IMR-90 (cell line): ENCODE measurements at regions not wholly inside any gene's neighbourhood (a gene's known extent, or its start where the extent isn't known, plus 50 kb on each side); places are given as distances from the start of the nearest gene placed in this dataset.
A peak's percentile ranks its signal among the peaks of the same experiment; 100 is the strongest.

Experiments
- ATAC-seq: fragments of 200-7000 bp; cut with Tn5 transposase; 2 replicates; pipeline ENCODE4 v1.9.1; 2020; ENCODE audit warnings: low read depth, mild to moderate bottlenecking, moderate library complexity
- BruUV-seq: library from RNA; stranded (reverse); fragments of 400-500 nt; replicated peaks from 2 replicates; lab custom pipeline; 2021; lab: Mats Ljungman, UMichigan
- CTCF ChIA-PET: fragments of 300-600 bp; formaldehyde crosslinking; extraction: SDS; loops from one replicate; lab custom pipeline; 2021; ENCODE audit warnings: antibody characterized with exemption; lab: Yijun Ruan, JAX
- POLR2A ChIA-PET: fragments of 300-600 bp; sonication (Branson Sonifier 250); formaldehyde crosslinking; loops from one replicate; lab custom pipeline; 2022; ENCODE audit warnings: antibody characterized with exemption; ENCODE audit not compliant: unreplicated experiment; lab: Charles Lee
- DNase-seq: peaks from one replicate; pipeline ENCODE4 v3.0.0; 2013
- H2AFZ ChIP-seq: replicated peaks from 2 replicates; pipeline ENCODE3; 2013; ENCODE audit warnings: low read length, mild to moderate bottlenecking; ENCODE audit not compliant: poor library complexity
- H2AK5ac ChIP-seq: 2 replicates; pipeline ENCODE4 v1.6.1; 2013; ENCODE audit warnings: low read depth, low read length, inconsistent platforms
- H2AK9ac ChIP-seq: replicated peaks from 2 replicates; pipeline ENCODE3; 2013; ENCODE audit warnings: mild to moderate bottlenecking, low read depth, low read length, moderate library complexity; ENCODE audit not compliant: poor library complexity
- H2BK120ac ChIP-seq: 2 replicates; pipeline ENCODE4 v1.6.1; 2013; ENCODE audit warnings: low read depth, low read length, inconsistent platforms
- H2BK15ac ChIP-seq: 3 replicates; pipeline ENCODE4 v1.6.1; 2013; ENCODE audit warnings: low read depth, low read length, inconsistent platforms
- H2BK20ac ChIP-seq: 2 replicates; pipeline ENCODE4 v1.6.1; 2013; ENCODE audit warnings: low read depth, mild to moderate bottlenecking, inconsistent platforms, low read length, moderate library complexity
- H2BK5ac ChIP-seq: 2 replicates; pipeline ENCODE4 v1.6.1; 2013; ENCODE audit warnings: mild to moderate bottlenecking, low read depth, low read length, inconsistent platforms; ENCODE audit not compliant: poor library complexity, severe bottlenecking
- H3K14ac ChIP-seq: replicated peaks from 2 replicates; pipeline ENCODE4 v1.6.1; 2013; ENCODE audit warnings: low read depth, low read length, inconsistent platforms
- H3K18ac ChIP-seq: 2 replicates; pipeline ENCODE4 v1.6.1; 2013; ENCODE audit warnings: low read depth, low read length, control low read depth
- H3K23ac ChIP-seq: 2 replicates; pipeline ENCODE4 v1.6.1; 2013; ENCODE audit warnings: low read depth, low read length, inconsistent platforms
- H3K27ac ChIP-seq: 2 replicates; pipeline ENCODE4 v1.5.1; 2013; ENCODE audit warnings: mild to moderate bottlenecking, control low read depth, low read length; ENCODE audit not compliant: insufficient read depth
- H3K27me3 ChIP-seq: 2 replicates; pipeline ENCODE4 v1.6.1; 2013; ENCODE audit warnings: low read length; ENCODE audit not compliant: control insufficient read depth, insufficient read depth
- H3K36me3 ChIP-seq: 2 replicates; pipeline ENCODE4 v1.6.1; 2013; ENCODE audit warnings: low read length, mixed read lengths; ENCODE audit not compliant: control insufficient read depth, insufficient read depth
- H3K4ac ChIP-seq: 2 replicates; pipeline ENCODE4 v1.6.1; 2013; ENCODE audit warnings: low read depth, low read length, inconsistent platforms
- H3K4me1 ChIP-seq: 2 replicates; pipeline ENCODE4 v1.6.1; 2013; ENCODE audit warnings: low read length, mixed read lengths; ENCODE audit not compliant: control insufficient read depth, insufficient read depth
- H3K4me2 ChIP-seq: 2 replicates; pipeline ENCODE4 v1.6.1; 2013; ENCODE audit warnings: low read depth, mild to moderate bottlenecking, control low read depth, low read length, moderate library complexity
- H3K4me3 ChIP-seq: 2 replicates; pipeline ENCODE4 v1.5.1; 2013; ENCODE audit warnings: low read depth, mild to moderate bottlenecking, control low read depth, low read length, moderate library complexity; ENCODE audit not compliant: insufficient read depth
- H3K56ac ChIP-seq: 2 replicates; pipeline ENCODE4 v1.6.1; 2013; ENCODE audit warnings: low read length, inconsistent platforms; ENCODE audit not compliant: insufficient read depth; ENCODE audit errors: extremely low read depth
- H3K79me1 ChIP-seq, 2 experiments: 2 replicates each; pipeline ENCODE4 v1.6.1; 2013; ENCODE audit warnings: low read length in 2 of 2, inconsistent platforms in 1 of 2, low read depth in 1 of 2
- H3K9ac ChIP-seq: 2 replicates; pipeline ENCODE4 v1.6.1; 2013; ENCODE audit warnings: low read depth, low read length, control low read depth
- H3K9me1 ChIP-seq: 2 replicates; pipeline ENCODE4 v1.6.1; 2013; ENCODE audit warnings: low read length, inconsistent platforms; ENCODE audit not compliant: insufficient read depth
- H3K9me3 ChIP-seq: 2 replicates; pipeline ENCODE4 v1.6.1; 2013; ENCODE audit warnings: low read length; ENCODE audit not compliant: control insufficient read depth, insufficient read depth
- H4K20me1 ChIP-seq: 2 replicates; pipeline ENCODE4 v1.6.1; 2013; ENCODE audit warnings: low read length, inconsistent platforms; ENCODE audit not compliant: insufficient read depth
- H4K5ac ChIP-seq: 2 replicates; pipeline ENCODE4 v1.6.1; 2013; ENCODE audit warnings: mild to moderate bottlenecking, low read depth, low read length, control low read depth
- H4K8ac ChIP-seq, 2 experiments: 2 replicates each; pipeline ENCODE4 v1.6.1; 2013; ENCODE audit warnings: low read depth in 2 of 2, low read length in 2 of 2, control low read depth in 1 of 2, inconsistent platforms in 1 of 2
- H4K91ac ChIP-seq: 2 replicates; pipeline ENCODE4 v1.6.1; 2013; ENCODE audit warnings: low read depth, low read length, inconsistent platforms; ENCODE audit not compliant: insufficient read depth
- CHD1 ChIP-seq: IDR thresholded peaks from 2 replicates; pipeline ENCODE4 v1.6.1; 2012; ENCODE audit warnings: low read depth, low read length, improper control_type of control experiment
- MAFK ChIP-seq: IDR thresholded peaks from 2 replicates; pipeline ENCODE4 v1.6.1; 2012; ENCODE audit warnings: low read depth, low read length, improper control_type of control experiment
- WGBS, 2 experiments: methylation state at CpG; one replicate each; pipeline versions ENCODE4 v1.1.5 to v1.1.7; 2013; ENCODE audit warnings: missing lambda C conversion rate in 2 of 2; ENCODE audit not compliant: insufficient read length in 1 of 2; ENCODE audit errors: extremely low coverage in 2 of 2; 5-methylcytosine and 5-hydroxymethylcytosine counted together
- dilution Hi-C: fragments of 300-500 bp; cut with HindIII; formaldehyde crosslinking; loops from one replicate; pipeline ENCODE4 v1.14.3; 2018; ENCODE audit warnings: low sequenced_read_pairs; ENCODE audit not compliant: unreplicated experiment
- in situ Hi-C: fragments of 300-500 bp; cut with MboI; formaldehyde crosslinking; loops from 3 replicates; pipeline ENCODE4 v1.14.3; 2019; ENCODE audit warnings: low sequenced_read_pairs, inconsistent platforms, mixed read lengths
- intact Hi-C: fragments of 100-400 bp; cut with micrococcal nuclease; formaldehyde crosslinking; loops from 2 replicates; pipeline ENCODE4 v1.10.0; 2022

DNA sequence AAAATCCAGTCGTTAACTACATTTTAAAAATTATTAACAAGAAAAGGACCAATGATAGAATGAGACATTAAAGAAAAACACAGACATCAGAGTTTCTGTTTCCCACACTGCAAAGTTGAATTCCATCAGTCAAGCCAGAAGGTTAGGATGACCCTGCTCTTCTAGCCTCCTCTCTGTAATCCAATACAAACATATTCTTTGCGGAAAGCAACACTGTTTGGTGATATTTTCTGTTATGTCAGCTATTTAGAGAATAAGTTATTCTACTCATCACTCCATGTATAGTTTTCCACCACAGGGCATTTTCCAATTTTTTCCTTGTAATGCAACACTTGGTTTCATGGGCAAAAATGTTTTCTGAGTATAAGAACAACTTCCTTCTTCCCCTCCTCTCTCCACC is 152.3 kb downstream of the EVX1 start:
- intact Hi-C loops = no loop called here
- CTCF ChIA-PET = no interaction called here

More for the DNA sequence above, 152.3 kb downstream of the EVX1 start:
- no peak for ATAC-seq
- Histone ChIP-seq H3K23ac (no peak overlapping the region), H2BK20ac (no peak overlapping the region), H3K9me1 (no peaks in the 10 kb centered on the region), H2AFZ (no peak overlapping the region), H3K4me3 (no peak overlapping the region), H4K8ac (no peak overlapping the region), H3K4me1 (no peaks in the 10 kb centered on the region), H3K18ac (no peak overlapping the region), H4K20me1 (no peaks in the 10 kb centered on the region), H2BK15ac (no peak overlapping the region), H3K36me3 (no peaks in the 10 kb centered on the region), H3K4ac (no peak overlapping the region), H3K4me2 (no peak overlapping the region), H4K91ac (no peak overlapping the region), H4K5ac (no peak overlapping the region), H3K14ac (no peak overlapping the region), H2BK120ac (no peak overlapping the region), H2BK5ac (no peak overlapping the region), H3K27me3 (peaks cover 15% of the 10 kb centered on the region), H3K27ac (no peak overlapping the region), H3K56ac (no peak overlapping the region), H3K79me1 (no peaks in the 10 kb centered on the region), H2AK9ac (no peak overlapping the region), H3K9ac (no peak overlapping the region), H2AK5ac (no peak overlapping the region), H3K9me3 (no peaks in the 10 kb centered on the region)
- no peak for DNase-seq
- POLR2A ChIA-PET = no interaction called here
- peak; percentile 78 for TF ChIP-seq MAFK
- TF ChIP-seq CHD1 = no peak
- BruUV-seq = no TSS peak
- WGBS, 2 experiments = no CpG with 5 or more reads among the region's 2 CpGs
- dilution Hi-C loops = no loop called here
- in situ Hi-C loops = no loop called here
